ELF-1 (cell line): ENCODE measurements at regions not wholly inside any gene's neighbourhood (a gene's known extent, or its start where the extent isn't known, plus 50 kb on each side); places are given as distances from the start of the nearest gene placed in this dataset.
A peak's percentile ranks its signal among the peaks of the same experiment; 100 is the strongest.
"Not testable (repeated sequence)": the region's sequence is repeated elsewhere in the genome, so short reads cannot be mapped to it uniquely, and the experiment has no call there.

Source experiments
- DNase-seq: peaks from one replicate; pipeline ENCODE4 v3.0.0-alpha.2; 2016; ENCODE audit warnings: low read depth, low spot score

- no peak for DNase-seq
Measured at GRCh38 chr13:40039061-40039460, 383.6 kb downstream of the COG6 start.

- no peak for DNase-seq
Measured at GRCh38 chr13:40042991-40043390, 387.5 kb downstream of the COG6 start.

- DNase-seq: no peak
Measured at GRCh38 chr13:40043764-40044163, 388.3 kb downstream of the COG6 start.

- no peak for DNase-seq
Measured at GRCh38 chr13:40047322-40047771, 391.9 kb downstream of the COG6 start.

GRCh38 chr13:40048551-40048950, 393.1 kb downstream of the COG6 start:
- no peak for DNase-seq

- DNase-seq: no peak
Measured at GRCh38 chr13:40052954-40053353, 397.5 kb downstream of the COG6 start.

- no peak for DNase-seq
Measured at GRCh38 chr13:40053401-40053800, 397.9 kb downstream of the COG6 start.

- not testable (repeated sequence) for DNase-seq
Measured at GRCh38 chr13:40054422-40054821, 399.0 kb downstream of the COG6 start.

GRCh38 chr13:40056898-40057619, 401.6 kb downstream of the COG6 start:
- no peak for DNase-seq

GRCh38 chr13:40058757-40059236, 403.3 kb downstream of the COG6 start:
- no peak for DNase-seq

GRCh38 chr13:40059540-40060232, 404.2 kb downstream of the COG6 start:
- DNase-seq: no peak

- DNase-seq: no peak
Measured at GRCh38 chr13:40060296-40061007, 405.0 kb downstream of the COG6 start.

- no peak for DNase-seq
Measured at GRCh38 chr13:40061466-40062450, 406.3 kb downstream of the COG6 start.

GRCh38 chr13:40063278-40063698, 407.8 kb downstream of the COG6 start:
- no peak for DNase-seq

GRCh38 chr13:40063703-40064102, 408.2 kb downstream of the COG6 start:
- no peak for DNase-seq

GRCh38 chr13:40064154-40065097, 409.0 kb downstream of the COG6 start:
- DNase-seq: no peak

GRCh38 chr13:40069173-40070044, 413.9 kb downstream of the COG6 start:
- DNase-seq: peak; percentile 81

GRCh38 chr13:40070357-40070756, 414.9 kb downstream of the COG6 start:
- no peak for DNase-seq

- no peak for DNase-seq
Measured at GRCh38 chr13:40072663-40073120, 417.2 kb downstream of the COG6 start.
